Adrenal gland (tissue), 9 donors: ENCODE measurements at regions not wholly inside any gene's neighbourhood (a gene's known extent, or its start where the extent isn't known, plus 50 kb on each side); places are given as distances from the start of the nearest gene placed in this dataset.
A peak's percentile ranks its signal among the peaks of the same experiment; 100 is the strongest.

ENCODE experiments used
- DNase-seq, 7 donors: peaks; one replicate each; pipeline ENCODE4 v3.0.0-alpha.2; 2019 to 2020
- H3K27ac ChIP-seq, 5 donors: fragments of 200-600 bp; sonication (generic) in 4 of 5; 1 replicate in 3 of 5; 2 replicates in 2 of 5; pipeline versions ENCODE4 v1.5.1 to v1.8.0; 2016 to 2020; ENCODE audit warnings: mild to moderate bottlenecking in 1 of 5
- H3K27me3 ChIP-seq: fragments of 200-600 bp; 2 replicates; pipeline ENCODE4 v1.8.0; 2021
- H3K36me3 ChIP-seq, 2 donors: fragments of 200-600 bp; replicated peaks in 1 of 2; 1 replicate in 1 of 2; 2 replicates in 1 of 2; pipeline versions ENCODE4 v1.5.1 to v1.8.0; 2018 to 2022
- H3K4me1 ChIP-seq, 2 donors: fragments of 200-600 bp; replicated peaks in 1 of 2; 1 replicate in 1 of 2; 2 replicates in 1 of 2; pipeline versions ENCODE4 v1.5.1 to v1.8.0; 2018 to 2021
- H3K4me3 ChIP-seq, 4 donors: fragments of 200-600 bp; sonication (generic) in 3 of 4; one replicate each; pipeline ENCODE4 v1.5.1; 2016 to 2018
- H3K9me3 ChIP-seq, 3 donors: fragments of 200-600 bp; sonication (generic) in 1 of 3; replicated peaks in 1 of 3; 1 replicate in 2 of 3; 2 replicates in 1 of 3; pipeline versions ENCODE4 v1.5.1 to v1.8.0; 2016 to 2021
- CTCF ChIP-seq, 6 experiments: fragments of 450-650 bp in 4 of 6; fragments of 200-600 bp in 2 of 6; sonication (generic) in 1 of 6; IDR thresholded peaks; 1 replicate in 5 of 6; 2 replicates in 1 of 6; pipeline versions ENCODE4 v1.5.1 to v1.8.0; 2016 to 2021; ENCODE audit warnings: antibody characterized with exemption in 6 of 6, mild to moderate bottlenecking in 2 of 6, moderate library complexity in 1 of 6
- POLR2A ChIP-seq, 2 donors: fragments of 450-650 bp; IDR thresholded peaks; one replicate each; pipeline ENCODE4 v1.6.1; 2017; ENCODE audit warnings: antibody characterized with exemption in 2 of 2, mild to moderate bottlenecking in 2 of 2, moderate library complexity in 1 of 2
- WGBS, 4 donors: extraction: QIAGEN DNeasy Blood & Tissue Kit in 2 of 4; methylation state at CpG; one replicate each; pipeline versions ENCODE4 v1.1.5 to v1.1.7; 2013 to 2017; 5-methylcytosine and 5-hydroxymethylcytosine counted together
- intact Hi-C, 2 donors: fragments of 100-400 bp; cut with DNase I; formaldehyde crosslinking; loops; one replicate each; pipeline versions ENCODE4 v1.14.1 to v1.15.0; 2022 to 2023
- donor health status: healthy with polysubstance abuse.
- donor health status: Bipolar disorder and iron deficiency.
- donor health status: DM: yes; HTN: yes; CAD: no.
- donor health status: DM: no; HTN: no; CAD: no.
- donor health status: DM: no; HTN: no; CAD: no.

GRCh38 chr6:105873799-105874198, 212.3 kb upstream of the PRDM1 start:
- no peaks in the 10 kb centered on the region for H3K4me1 ChIP-seq
- no peaks in the 10 kb centered on the region for H3K27me3 ChIP-seq
- peak overlapping the region in 1 of 5 donors; percentile 7 for H3K27ac ChIP-seq
- TF ChIP-seq CTCF (IDR thresholded peaks at IDR 0.05) (no peak), POLR2A (IDR thresholded peaks at IDR 0.05) (no peak)
- no peaks in the 10 kb centered on the region for H3K36me3 ChIP-seq
- WGBS, 4 donors = 46 to 71% (median 48%) methylated on average over 3 of the region's 3 CpGs
- intact Hi-C loops = no loop called here
- no peak for DNase-seq
- H3K4me3 ChIP-seq = no peak overlapping the region
- H3K9me3 ChIP-seq = no peaks in the 10 kb centered on the region

- Histone ChIP-seq H3K9me3 (no peaks in the 10 kb centered on the region), H3K36me3 (no peaks in the 10 kb centered on the region), H3K27me3 (no peaks in the 10 kb centered on the region), H3K4me1 (no peaks in the 10 kb centered on the region), H3K27ac (peak overlapping the region in 1 of 5 donors; percentile 7), H3K4me3 (no peak overlapping the region)
- 30 to 33% (median 31%) methylated on average over 2 of the region's 2 CpGs for WGBS, 4 donors
- intact Hi-C loops = no loop called here
- DNase-seq = no peak
- no peak for TF ChIP-seq POLR2A (IDR thresholded peaks at IDR 0.05)
- TF ChIP-seq CTCF (IDR thresholded peaks at IDR 0.05) = no peak
Measured at GRCh38 chr6:105873211-105873704, 212.9 kb upstream of the PRDM1 start.

- WGBS, 4 donors = 57 to 74% (median 65%) methylated on average over 4 of the region's 4 CpGs
- H3K4me1 ChIP-seq = no peaks in the 10 kb centered on the region
- intact Hi-C loops = no loop called here
- no peak overlapping the region for H3K4me3 ChIP-seq
- peak in 6 of 7 donors; percentile 28 to 56 (median 50) for DNase-seq
- no peaks in the 10 kb centered on the region for H3K9me3 ChIP-seq
- H3K36me3 ChIP-seq = no peaks in the 10 kb centered on the region
- no peak overlapping the region for H3K27ac ChIP-seq
- no peaks in the 10 kb centered on the region for H3K27me3 ChIP-seq
- no peak for TF ChIP-seq CTCF (IDR thresholded peaks at IDR 0.05)
- no peak for TF ChIP-seq POLR2A (IDR thresholded peaks at IDR 0.05)
Measured at GRCh38 chr6:105872249-105872648, 213.9 kb upstream of the PRDM1 start.

- H3K27ac ChIP-seq = no peak overlapping the region
- H3K4me3 ChIP-seq = no peak overlapping the region
- no peaks in the 10 kb centered on the region for H3K9me3 ChIP-seq
- no peak for DNase-seq
- H3K27me3 ChIP-seq = no peaks in the 10 kb centered on the region
- no peaks in the 10 kb centered on the region for H3K36me3 ChIP-seq
- no peaks in the 10 kb centered on the region for H3K4me1 ChIP-seq
- TF ChIP-seq POLR2A (IDR thresholded peaks at IDR 0.05) (no peak), CTCF (IDR thresholded peaks at IDR 0.05) (no peak)
- intact Hi-C loops = no loop called here
- WGBS, 4 donors = 61 to 76% (median 65%) methylated on average over 5 of the region's 5 CpGs
Measured at GRCh38 chr6:105871542-105871941, 214.6 kb upstream of the PRDM1 start.
